WTC11 (cell line): ENCODE measurements at regions not wholly inside any gene's neighbourhood (a gene's known extent, or its start where the extent isn't known, plus 50 kb on each side); places are given as distances from the start of the nearest gene placed in this dataset.

ENCODE experiments used
- ATAC-seq: fragments of 200-7000 bp; cut with Tn5 transposase; 2 replicates; pipeline ENCODE4 v1.10.0; 2021; ENCODE audit warnings: mild to moderate bottlenecking, moderate library complexity
- CTCF ChIA-PET: fragments of 300-600 bp; sonication (Branson Sonifier 250); formaldehyde crosslinking; loops from one replicate; lab custom pipeline; 2021; ENCODE audit warnings: antibody characterized with exemption; lab: Charles Lee
- POLR2A ChIA-PET: fragments of 350-600 bp; sonication (Branson Sonifier 250); formaldehyde crosslinking; loops from one replicate; lab custom pipeline; 2021; ENCODE audit warnings: antibody characterized with exemption; lab: Charles Lee
- DNase-seq: peaks from one replicate; pipeline ENCODE4 v3.0.0; 2021; ENCODE audit warnings: low spot score
- H3K27ac Mint-ChIP-seq: 2 replicates; pipeline ENCODE4 v1.8.0; 2021; ENCODE audit warnings: mixed read lengths
- H3K27me3 Mint-ChIP-seq: 2 replicates; pipeline ENCODE4 v1.8.0; 2021; ENCODE audit warnings: low read depth, mild to moderate bottlenecking, moderate library complexity, mixed read lengths
- H3K36me3 Mint-ChIP-seq: 2 replicates; pipeline ENCODE4 v1.8.0; 2021; ENCODE audit warnings: mixed read lengths
- H3K4me1 Mint-ChIP-seq: 2 replicates; pipeline ENCODE4 v1.8.0; 2022; ENCODE audit warnings: mixed read lengths
- H3K4me3 Mint-ChIP-seq: 2 replicates; pipeline ENCODE4 v1.8.0; 2021; ENCODE audit warnings: mild to moderate bottlenecking, moderate library complexity, mixed read lengths
- H3K9me3 Mint-ChIP-seq: 2 replicates; pipeline ENCODE4 v1.8.0; 2021; ENCODE audit warnings: mixed read lengths
- ATF3 ChIP-seq: sonication (generic); formaldehyde crosslinking; conservative IDR thresholded peaks from 2 replicates; pipeline ENCODE4 v1.8.1; 2022; ENCODE audit warnings: mild to moderate bottlenecking, missing genetic modification reagents
- ATF6 ChIP-seq: sonication (generic); formaldehyde crosslinking; IDR thresholded peaks from 2 replicates; pipeline ENCODE4 v1.8.1; 2023; ENCODE audit warnings: mild to moderate bottlenecking, missing genetic modification reagents
- CREM ChIP-seq: sonication (generic); formaldehyde crosslinking; IDR thresholded peaks from 2 replicates; pipeline ENCODE4 v1.8.1; 2022; ENCODE audit warnings: mild to moderate bottlenecking, missing genetic modification reagents, moderate library complexity
- E2F1 ChIP-seq: sonication (generic); formaldehyde crosslinking; IDR thresholded peaks from 2 replicates; pipeline ENCODE4 v1.8.0; 2022; ENCODE audit warnings: mild to moderate bottlenecking, missing genetic modification reagents
- E2F5 ChIP-seq: sonication (generic); formaldehyde crosslinking; IDR thresholded peaks from 2 replicates; pipeline ENCODE4 v1.8.1; 2022; ENCODE audit warnings: mild to moderate bottlenecking, moderate library complexity, missing genetic modification reagents
- FOXK1 ChIP-seq: sonication (generic); formaldehyde crosslinking; IDR thresholded peaks from 2 replicates; pipeline ENCODE4 v1.8.0; 2022; ENCODE audit warnings: mild to moderate bottlenecking, moderate library complexity, missing genetic modification reagents
- GRHL2 ChIP-seq: fragments of 250-450 bp; sonication (Bioruptor Pico); IDR thresholded peaks from 2 replicates; pipeline ENCODE4 v1.8.0; 2022; ENCODE audit warnings: mild to moderate bottlenecking, moderate library complexity; ENCODE audit not compliant: insufficient replicate concordance, severe bottlenecking
- JUN ChIP-seq: sonication (generic); formaldehyde crosslinking; IDR thresholded peaks from 2 replicates; pipeline ENCODE4 v1.8.0; 2023; ENCODE audit warnings: mild to moderate bottlenecking, missing genetic modification reagents
- MLX ChIP-seq: sonication (generic); formaldehyde crosslinking; IDR thresholded peaks from 2 replicates; pipeline ENCODE4 v1.8.1; 2023; ENCODE audit warnings: mild to moderate bottlenecking, missing genetic modification reagents, moderate library complexity
- NFATC4 ChIP-seq: fragments of 250-450 bp; sonication (Bioruptor Pico); IDR thresholded peaks from 2 replicates; pipeline ENCODE4 v1.9.0; 2021; ENCODE audit warnings: mild to moderate bottlenecking
- NFE2L1 ChIP-seq: sonication (generic); formaldehyde crosslinking; IDR thresholded peaks from 2 replicates; pipeline ENCODE4 v1.8.1; 2023; ENCODE audit warnings: missing genetic modification reagents
- NFYB ChIP-seq: sonication (generic); formaldehyde crosslinking; conservative IDR thresholded peaks from 2 replicates; pipeline ENCODE4 v1.8.0; 2022; ENCODE audit warnings: low read depth, missing genetic modification reagents
- PRDM15 ChIP-seq: sonication (generic); formaldehyde crosslinking; IDR thresholded peaks from 2 replicates; pipeline ENCODE4 v1.8.0; 2022; ENCODE audit warnings: missing genetic modification reagents
- PRRX2 ChIP-seq: fragments of 250-450 bp; sonication (Bioruptor Pico); IDR thresholded peaks from 2 replicates; pipeline ENCODE4 v1.8.0; 2021; ENCODE audit warnings: mild to moderate bottlenecking
- RORB ChIP-seq: fragments of 250-450 bp; sonication (Bioruptor Pico); IDR thresholded peaks from 2 replicates; pipeline ENCODE4 v1.9.0; 2021; ENCODE audit warnings: mild to moderate bottlenecking
- ZNF219 ChIP-seq: sonication (generic); formaldehyde crosslinking; IDR thresholded peaks from 2 replicates; pipeline ENCODE4 v1.8.0; 2023; ENCODE audit warnings: missing genetic modification reagents, mild to moderate bottlenecking, borderline replicate concordance
- ZNF232 ChIP-seq: sonication (generic); formaldehyde crosslinking; IDR thresholded peaks from 2 replicates; pipeline ENCODE4 v1.8.0; 2022; ENCODE audit warnings: mild to moderate bottlenecking, missing genetic modification reagents
- ZNF263 ChIP-seq: sonication (generic); formaldehyde crosslinking; IDR thresholded peaks from 2 replicates; pipeline ENCODE4 v1.8.1; 2022; ENCODE audit warnings: low read depth, mild to moderate bottlenecking, moderate library complexity, missing genetic modification reagents
- ZNF317 ChIP-seq: sonication (generic); formaldehyde crosslinking; IDR thresholded peaks from 2 replicates; pipeline ENCODE4 v1.8.1; 2023; ENCODE audit warnings: low read depth, mild to moderate bottlenecking, moderate library complexity, missing genetic modification reagents, borderline replicate concordance
- ZNF423 ChIP-seq: fragments of 250-450 bp; sonication (Bioruptor Pico); IDR thresholded peaks from 2 replicates; pipeline ENCODE4 v2.1.2; 2022; ENCODE audit warnings: mild to moderate bottlenecking, moderate library complexity
- ZNF512 ChIP-seq: sonication (generic); formaldehyde crosslinking; IDR thresholded peaks from 2 replicates; pipeline ENCODE4 v1.8.1; 2022; ENCODE audit warnings: missing genetic modification reagents, borderline replicate concordance
- ZSCAN18 ChIP-seq: fragments of 250-450 bp; sonication (Bioruptor Pico); IDR thresholded peaks from 2 replicates; pipeline ENCODE4 v2.1.2; 2022; ENCODE audit warnings: mild to moderate bottlenecking, moderate library complexity

GRCh38 chr3:132881756-132882409 lies 156.3 kb upstream of the TMEM108 start (continued):
- TF ChIP-seq E2F5 (CRISPR knock-in tag) (no peak), ATF6 (CRISPR knock-in tag) (no peak), ATF3 (CRISPR knock-in tag) (no peak)

- POLR2A ChIA-PET: no interaction called here
- ATAC-seq: no peak
- no peaks in the 10 kb centered on the region for H3K36me3 Mint-ChIP-seq
These were observed 157.2 kb upstream of the TMEM108 start for GRCh38 chr3:132880986-132881385.

More at GRCh38 chr3:132880986-132881385, 157.2 kb upstream of the TMEM108 start:
- CTCF ChIA-PET: interaction anchor here (0.8 kb wide), 1 partner anchor 161 kb away, joined by 3 read pairs; no protein-coding TSS in a partner anchor
- Mint-ChIP-seq H3K4me1 (peaks cover 8% of the 10 kb centered on the region), H3K27me3 (peaks cover 60% of the 10 kb centered on the region), H3K4me3 (no peak overlapping the region), H3K27ac (no peak overlapping the region), H3K9me3 (no peaks in the 10 kb centered on the region)
- no peak for DNase-seq
- TF ChIP-seq NFYB (CRISPR knock-in tag) (no peak), ZNF232 (no peak), NFATC4 (CRISPR knock-in tag) (no peak), NFE2L1 (CRISPR knock-in tag) (no peak), ZNF263 (no peak), ZSCAN18 (no peak), ZNF512 (CRISPR knock-in tag) (no peak), RORB (CRISPR knock-in tag) (no peak), CREM (CRISPR knock-in tag) (no peak), E2F1 (CRISPR knock-in tag) (no peak), PRRX2 (CRISPR knock-in tag) (no peak), ZNF317 (no peak), FOXK1 (CRISPR knock-in tag) (no peak), ZNF423 (CRISPR knock-in tag) (no peak), ZNF219 (CRISPR knock-in tag) (no peak), PRDM15 (CRISPR knock-in tag) (no peak), GRHL2 (CRISPR knock-in tag) (no peak), MLX (CRISPR knock-in tag) (no peak), JUN (CRISPR knock-in tag) (no peak)
